ENCODE measurements at regions not wholly inside any gene's neighbourhood (a gene's known extent, or its start where the extent isn't known, plus 50 kb on each side); places are given as distances from the start of the nearest gene placed in this dataset.

DNA sequence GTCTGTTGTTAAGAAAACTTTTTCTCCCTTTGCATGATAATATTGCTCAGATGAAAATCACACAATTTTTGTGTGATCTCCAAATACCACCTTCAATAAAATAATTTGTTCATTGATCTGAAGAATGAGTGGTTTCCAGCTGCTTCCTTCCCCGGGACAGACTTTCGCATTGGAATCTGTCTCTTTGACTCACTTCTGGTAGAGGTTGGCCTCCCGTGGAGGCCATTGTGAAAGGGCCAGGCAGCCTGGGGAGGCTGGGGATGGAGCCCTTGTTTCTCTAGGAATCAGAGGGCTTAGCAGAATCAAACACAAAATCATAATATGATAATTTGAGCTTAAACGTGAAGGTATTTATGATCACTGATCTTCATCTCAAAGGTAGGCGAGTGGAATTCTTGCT lies 135.0 kb upstream of the ZNF536 start:
- no peak for DNase-seq (ENCODE audit: low spot score in 2 of 2)
- H3K27ac ChIP-seq, result no peak overlapping the region
- no peaks in the 10 kb centered on the region for H3K4me1 ChIP-seq
- no peak overlapping the region for H3K4me3 ChIP-seq
- peaks cover 38% of the 10 kb centered on the region for H3K27me3 ChIP-seq
- no peaks in the 10 kb centered on the region for H3K36me3 ChIP-seq
- no peaks in the 10 kb centered on the region for H3K9me3 ChIP-seq
- WGBS, result 64% methylated on average over 5 of the region's 5 CpGs
- no peak for TF ChIP-seq POLR2A (IDR thresholded peaks at IDR 0.05)
- TF ChIP-seq EP300 (IDR thresholded peaks at IDR 0.05), result no peak
- TF ChIP-seq, protein P1, sequence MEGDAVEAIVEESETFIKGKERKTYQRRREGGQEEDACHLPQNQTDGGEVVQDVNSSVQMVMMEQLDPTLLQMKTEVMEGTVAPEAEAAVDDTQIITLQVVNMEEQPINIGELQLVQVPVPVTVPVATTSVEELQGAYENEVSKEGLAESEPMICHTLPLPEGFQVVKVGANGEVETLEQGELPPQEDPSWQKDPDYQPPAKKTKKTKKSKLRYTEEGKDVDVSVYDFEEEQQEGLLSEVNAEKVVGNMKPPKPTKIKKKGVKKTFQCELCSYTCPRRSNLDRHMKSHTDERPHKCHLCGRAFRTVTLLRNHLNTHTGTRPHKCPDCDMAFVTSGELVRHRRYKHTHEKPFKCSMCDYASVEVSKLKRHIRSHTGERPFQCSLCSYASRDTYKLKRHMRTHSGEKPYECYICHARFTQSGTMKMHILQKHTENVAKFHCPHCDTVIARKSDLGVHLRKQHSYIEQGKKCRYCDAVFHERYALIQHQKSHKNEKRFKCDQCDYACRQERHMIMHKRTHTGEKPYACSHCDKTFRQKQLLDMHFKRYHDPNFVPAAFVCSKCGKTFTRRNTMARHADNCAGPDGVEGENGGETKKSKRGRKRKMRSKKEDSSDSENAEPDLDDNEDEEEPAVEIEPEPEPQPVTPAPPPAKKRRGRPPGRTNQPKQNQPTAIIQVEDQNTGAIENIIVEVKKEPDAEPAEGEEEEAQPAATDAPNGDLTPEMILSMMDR (IDR thresholded peaks at IDR 0.05), result no peak
- TF ChIP-seq POLR2AphosphoS5 (IDR thresholded peaks at IDR 0.05), result no peak

DNA sequence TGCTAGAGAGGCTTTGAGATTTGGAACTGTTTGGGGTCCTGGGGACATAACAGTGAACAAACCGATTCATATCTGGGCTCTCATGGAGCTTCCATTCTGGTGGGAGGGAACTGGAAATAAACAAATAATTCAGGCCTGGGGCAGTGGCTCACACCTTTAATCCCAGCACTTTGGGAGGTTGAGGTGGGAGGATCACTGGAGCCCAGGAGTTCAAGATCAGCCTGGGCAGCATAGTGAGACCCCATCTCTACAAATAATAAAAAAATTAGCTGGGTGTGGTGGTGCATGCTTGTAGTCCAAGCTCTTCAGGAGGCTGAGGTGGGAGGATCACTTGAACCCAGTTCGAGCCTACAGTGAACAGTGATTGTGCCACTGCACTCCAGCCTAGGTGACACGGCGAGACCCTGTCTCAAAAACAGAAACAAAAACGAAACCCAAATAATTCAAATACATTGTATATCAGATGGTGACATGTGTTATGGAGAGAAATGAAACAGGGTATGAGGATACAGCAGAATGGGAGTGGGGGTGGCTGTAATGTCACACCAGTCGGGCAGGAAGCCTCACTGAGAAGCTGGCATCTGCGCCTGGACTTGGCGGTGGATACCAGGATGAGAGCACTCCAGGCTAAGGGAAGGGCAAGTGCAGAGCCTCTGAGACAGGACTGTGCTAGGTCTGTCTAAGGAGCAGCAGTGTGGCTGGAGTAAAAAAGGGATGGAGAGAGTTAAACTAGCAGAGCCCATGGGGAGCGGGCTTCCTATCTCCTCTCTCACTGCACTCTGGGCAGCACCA lies 131.1 kb upstream of the ZNF536 start:
- 88% methylated on average over 9 of the region's 9 CpGs for WGBS
- Histone ChIP-seq H3K27ac (no peak overlapping the region), H3K36me3 (no peaks in the 10 kb centered on the region), H3K9me3 (no peaks in the 10 kb centered on the region), H3K4me3 (no peak overlapping the region), H3K4me1 (no peaks in the 10 kb centered on the region), H3K27me3 (peaks cover 30% of the 10 kb centered on the region)
- TF ChIP-seq POLR2AphosphoS5 (IDR thresholded peaks at IDR 0.05) (no peak), EP300 (IDR thresholded peaks at IDR 0.05) (no peak), POLR2A (IDR thresholded peaks at IDR 0.05) (no peak)
- TF ChIP-seq, protein P1 (IDR thresholded peaks at IDR 0.05), result no peak
- no peak for DNase-seq (ENCODE audit: low spot score in 2 of 2)

DNA sequence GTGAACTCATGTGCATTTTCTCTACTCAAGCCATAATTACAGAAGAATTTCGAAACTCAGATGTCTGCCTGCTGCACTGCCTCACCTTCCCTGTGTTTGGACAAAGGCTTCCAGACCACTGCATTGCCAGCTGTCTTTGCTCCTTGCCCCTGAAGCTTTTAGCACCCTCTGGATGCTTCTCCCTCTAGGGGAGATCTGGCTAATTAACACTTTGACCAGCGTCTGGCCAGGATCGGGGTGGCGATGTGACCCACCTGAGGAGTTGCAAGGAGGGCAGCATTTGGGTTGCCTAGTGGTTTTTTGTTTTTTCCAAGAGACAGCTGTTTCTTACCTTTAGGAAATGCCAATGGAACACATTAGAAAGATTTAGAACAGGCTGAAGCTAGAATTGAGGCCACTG lies 127.7 kb upstream of the ZNF536 start:
- TF ChIP-seq EP300 (IDR thresholded peaks at IDR 0.05), result no peak
- TF ChIP-seq, protein P1 (IDR thresholded peaks at IDR 0.05), result no peak
- no peak for TF ChIP-seq POLR2A (IDR thresholded peaks at IDR 0.05)
- TF ChIP-seq POLR2AphosphoS5 (IDR thresholded peaks at IDR 0.05), result no peak
- Histone ChIP-seq H3K27ac (no peak overlapping the region), H3K27me3 (peaks cover 17% of the 10 kb centered on the region), H3K9me3 (no peaks in the 10 kb centered on the region), H3K36me3 (no peaks in the 10 kb centered on the region), H3K4me3 (no peak overlapping the region), H3K4me1 (no peaks in the 10 kb centered on the region)
- 61% methylated on average over 4 of the region's 4 CpGs for WGBS
- DNase-seq (ENCODE audit: low spot score in 2 of 2), result no peak

DNA sequence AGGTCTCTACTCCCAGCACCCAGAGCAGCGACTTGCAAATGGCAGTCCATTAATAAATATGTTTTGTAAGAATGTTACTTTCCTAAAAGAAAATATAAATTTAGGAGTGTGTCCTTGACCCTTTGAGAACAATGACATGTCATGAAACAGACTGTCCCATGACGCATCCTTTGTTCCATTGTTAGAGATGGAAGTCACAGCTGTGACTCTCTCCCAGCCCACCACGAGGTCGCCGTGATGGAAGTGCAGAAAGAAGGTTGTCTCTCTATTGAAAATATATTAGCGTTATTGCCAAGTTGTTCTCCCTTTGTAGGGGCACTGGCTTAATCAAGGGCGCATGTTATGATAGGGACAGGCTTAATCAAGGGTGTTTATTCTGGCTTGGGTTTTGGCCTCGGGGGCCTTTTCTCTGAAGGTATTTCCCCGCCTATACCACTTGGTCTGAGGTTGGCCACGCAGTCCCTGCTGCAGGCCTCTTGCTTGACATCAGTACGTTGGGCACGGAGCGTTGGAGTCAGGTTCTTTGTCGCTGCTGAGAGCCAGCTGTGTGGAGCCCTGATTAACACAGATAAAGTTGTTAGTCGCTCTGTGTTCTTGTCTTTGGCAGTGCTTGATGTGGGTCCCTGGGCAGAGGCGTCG lies 126.7 kb upstream of the ZNF536 start:
- Histone ChIP-seq H3K27ac (no peak overlapping the region), H3K4me1 (no peaks in the 10 kb centered on the region), H3K27me3 (peaks cover 21% of the 10 kb centered on the region), H3K36me3 (no peaks in the 10 kb centered on the region), H3K9me3 (no peaks in the 10 kb centered on the region), H3K4me3 (no peak overlapping the region)
- 86% methylated on average over 17 of the region's 17 CpGs for WGBS
- TF ChIP-seq, protein P1 (IDR thresholded peaks at IDR 0.05), result no peak
- TF ChIP-seq POLR2A (IDR thresholded peaks at IDR 0.05) (no peak), POLR2AphosphoS5 (IDR thresholded peaks at IDR 0.05) (no peak), EP300 (IDR thresholded peaks at IDR 0.05) (no peak)
- DNase-seq (ENCODE audit: low spot score in 2 of 2), result no peak

DNA sequence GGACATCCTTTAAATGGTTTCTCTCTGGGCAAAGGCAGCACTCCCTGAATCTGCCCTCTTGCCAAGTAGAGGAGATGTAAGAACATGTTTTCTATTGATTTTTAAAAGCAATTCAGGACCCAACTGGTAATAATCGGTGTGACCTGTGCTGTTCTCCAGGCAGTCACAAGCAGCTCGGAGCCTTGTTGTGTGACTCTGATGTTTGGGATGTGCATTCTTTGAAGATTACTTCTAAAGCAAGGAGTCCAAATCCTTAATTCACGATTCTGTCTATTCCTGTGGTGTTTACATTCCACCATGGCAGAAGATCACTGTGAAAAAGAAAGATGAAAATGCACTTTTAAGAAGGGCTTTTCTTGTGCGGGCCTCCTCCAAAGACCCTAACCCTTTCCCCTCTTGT lies 122.3 kb upstream of the ZNF536 start:
- Histone ChIP-seq H3K9me3 (no peaks in the 10 kb centered on the region), H3K4me3 (no peak overlapping the region), H3K27ac (no peak overlapping the region), H3K27me3 (peaks cover 57% of the 10 kb centered on the region), H3K36me3 (no peaks in the 10 kb centered on the region), H3K4me1 (no peaks in the 10 kb centered on the region)
- no peak for TF ChIP-seq EP300 (IDR thresholded peaks at IDR 0.05)
- TF ChIP-seq POLR2A (IDR thresholded peaks at IDR 0.05), result no peak
- TF ChIP-seq, protein P1 (IDR thresholded peaks at IDR 0.05), result no peak
- TF ChIP-seq POLR2AphosphoS5 (IDR thresholded peaks at IDR 0.05), result no peak
- DNase-seq (ENCODE audit: low spot score in 2 of 2), result no peak
- whole genome bisulfite sequencing, result 61% methylated on average over 4 of the region's 4 CpGs
